ENCODE measurements at regions not wholly inside any gene's neighbourhood (a gene's known extent, or its start where the extent isn't known, plus 50 kb on each side); places are given as distances from the start of the nearest gene placed in this dataset.

DNA sequence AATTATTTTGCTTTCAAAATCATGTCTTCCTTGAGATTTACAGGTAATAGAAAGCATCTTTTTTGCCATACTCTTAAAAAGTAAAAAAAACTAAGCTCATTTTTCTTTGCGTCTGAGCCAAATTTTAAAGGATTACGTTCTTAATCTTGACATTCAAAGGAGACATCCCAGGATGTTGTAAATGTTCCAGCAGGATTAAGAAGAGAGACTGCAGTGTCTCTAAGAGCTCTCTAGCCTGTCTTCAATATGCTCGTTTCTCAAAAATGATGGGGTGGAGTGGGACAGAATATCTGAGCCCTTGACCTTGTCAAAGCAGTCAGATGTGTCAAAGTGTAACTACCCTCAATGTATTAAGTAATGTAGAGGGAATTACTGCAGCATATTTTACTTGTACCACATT is 363.3 kb downstream of the PCDH7 start:
- Histone ChIP-seq H2BK120ac (ENCODE audit: low read depth, low read length) (no peak overlapping the region), H3K4me3 (ENCODE audit: insufficient read depth in 1 of 2, low read depth in 1 of 2, low read length in 2 of 2) (no peak overlapping the region), H2BK5ac (ENCODE audit: low read depth, low read length, poor library complexity, severe bottlenecking) (no peak overlapping the region), H2AFZ (ENCODE audit: low read depth, low read length) (no peak overlapping the region), H2AK5ac (ENCODE audit: low read length, severe bottlenecking) (no peak overlapping the region), H3K4me2 (ENCODE audit: low read length, poor library complexity, severe bottlenecking) (no peak overlapping the region), H3K4me1 (ENCODE audit: control insufficient read depth, insufficient read depth, low read depth, low read length) (peaks cover 2% of the 10 kb centered on the region), H3K23ac (ENCODE audit: low read length in 2 of 2) (no peak overlapping the region), H3K9me3 (ENCODE audit: control insufficient read depth, low read length) (no peaks in the 10 kb centered on the region), H3K27me3 (ENCODE audit: control insufficient read depth in 1 of 2, insufficient read depth in 1 of 2, low read length in 2 of 2) (no peaks in the 10 kb centered on the region), H3K9ac (ENCODE audit: low read length) (no peak overlapping the region), H4K8ac (ENCODE audit: low read length) (no peak overlapping the region), H3K36me3 (ENCODE audit: control insufficient read depth in 1 of 2, insufficient read depth in 2 of 2, low read depth in 1 of 2, low read length in 2 of 2) (no peaks in the 10 kb centered on the region), H3K4ac (ENCODE audit: low read depth in 1 of 2, low read length in 2 of 2) (no peak overlapping the region), H4K91ac (ENCODE audit: low read length) (no peak overlapping the region), H2BK12ac (ENCODE audit: low read length in 2 of 2) (no peak overlapping the region), H2BK15ac (ENCODE audit: low read depth, poor library complexity, severe bottlenecking) (no peak overlapping the region), H3K79me1 (replicated peaks; ENCODE audit: low read length, poor library complexity, severe bottlenecking) (no peaks in the 10 kb centered on the region), H3K18ac (ENCODE audit: low read depth in 1 of 2, low read length in 2 of 2) (no peak overlapping the region), H3K27ac (ENCODE audit: low read length, poor library complexity, severe bottlenecking) (no peak overlapping the region), H3K14ac (ENCODE audit: low read length in 2 of 2) (no peak overlapping the region)
- DNase-seq: no peak
- WGBS: 30% methylated on average over 3 of the region's 3 CpGs

- WGBS: 65% methylated on average over 8 of the region's 9 CpGs
- peak overlapping the region in 1 of 2 experiments; percentile 87 for H3K4ac ChIP-seq (ENCODE audit: low read depth in 1 of 2, low read length in 2 of 2)
- peak overlapping the region; percentile 1 to 40 for H3K18ac ChIP-seq (ENCODE audit: low read depth in 1 of 2, low read length in 2 of 2)
- H3K9me3 ChIP-seq (ENCODE audit: control insufficient read depth, low read length): no peaks in the 10 kb centered on the region
- H3K27ac ChIP-seq (ENCODE audit: low read length, poor library complexity, severe bottlenecking): no peak overlapping the region
- H2BK15ac ChIP-seq (ENCODE audit: low read depth, poor library complexity, severe bottlenecking): no peak overlapping the region
- H4K91ac ChIP-seq (ENCODE audit: low read length): no peak overlapping the region
- no peak overlapping the region for H2BK5ac ChIP-seq (ENCODE audit: low read depth, low read length, poor library complexity, severe bottlenecking)
- H3K4me2 ChIP-seq (ENCODE audit: low read length, poor library complexity, severe bottlenecking): no peak overlapping the region
- peak; percentile 23 for DNase-seq
- no peak overlapping the region for H3K9ac ChIP-seq (ENCODE audit: low read length)
- no peak overlapping the region for H3K23ac ChIP-seq (ENCODE audit: low read length in 2 of 2)
- H3K27me3 ChIP-seq (ENCODE audit: control insufficient read depth in 1 of 2, insufficient read depth in 1 of 2, low read length in 2 of 2): no peaks in the 10 kb centered on the region
- no peak overlapping the region for H3K4me3 ChIP-seq (ENCODE audit: insufficient read depth in 1 of 2, low read depth in 1 of 2, low read length in 2 of 2)
- H3K79me1 ChIP-seq (replicated peaks; ENCODE audit: low read length, poor library complexity, severe bottlenecking): no peaks in the 10 kb centered on the region
- no peak overlapping the region for H3K14ac ChIP-seq (ENCODE audit: low read length in 2 of 2)
- H2BK120ac ChIP-seq (ENCODE audit: low read depth, low read length): no peak overlapping the region
- H3K36me3 ChIP-seq (ENCODE audit: control insufficient read depth in 1 of 2, insufficient read depth in 2 of 2, low read depth in 1 of 2, low read length in 2 of 2): no peaks in the 10 kb centered on the region
- H2BK12ac ChIP-seq (ENCODE audit: low read length in 2 of 2): peak overlapping the region in 1 of 2 experiments; percentile 72
- H2AFZ ChIP-seq (ENCODE audit: low read depth, low read length): no peak overlapping the region
- H2AK5ac ChIP-seq (ENCODE audit: low read length, severe bottlenecking): no peak overlapping the region
- peak overlapping the region; percentile 84 for H4K8ac ChIP-seq (ENCODE audit: low read length)
- H3K4me1 ChIP-seq (ENCODE audit: control insufficient read depth, insufficient read depth, low read depth, low read length): peaks cover 2% of the 10 kb centered on the region
Observed at GRCh38 chr4:31084806-31085416, 364.7 kb downstream of the PCDH7 start.

GRCh38 chr4:31085689-31086088 is 365.5 kb downstream of the PCDH7 start:
- DNase-seq: peak; percentile 31
- H3K27me3 ChIP-seq (ENCODE audit: control insufficient read depth in 1 of 2, insufficient read depth in 1 of 2, low read length in 2 of 2): no peaks in the 10 kb centered on the region
- no peak overlapping the region for H4K8ac ChIP-seq (ENCODE audit: low read length)
- no peak overlapping the region for H3K9ac ChIP-seq (ENCODE audit: low read length)
- no peak overlapping the region for H2BK12ac ChIP-seq (ENCODE audit: low read length in 2 of 2)
- H3K79me1 ChIP-seq (replicated peaks; ENCODE audit: low read length, poor library complexity, severe bottlenecking): no peaks in the 10 kb centered on the region
- no peak overlapping the region for H2BK5ac ChIP-seq (ENCODE audit: low read depth, low read length, poor library complexity, severe bottlenecking)
- H3K27ac ChIP-seq (ENCODE audit: low read length, poor library complexity, severe bottlenecking): no peak overlapping the region
- no peaks in the 10 kb centered on the region for H3K9me3 ChIP-seq (ENCODE audit: control insufficient read depth, low read length)
- H4K91ac ChIP-seq (ENCODE audit: low read length): no peak overlapping the region
- no peak overlapping the region for H3K4me2 ChIP-seq (ENCODE audit: low read length, poor library complexity, severe bottlenecking)
- H3K14ac ChIP-seq (ENCODE audit: low read length in 2 of 2): no peak overlapping the region
- H3K23ac ChIP-seq (ENCODE audit: low read length in 2 of 2): no peak overlapping the region
- no peak overlapping the region for H2AK5ac ChIP-seq (ENCODE audit: low read length, severe bottlenecking)
- no peaks in the 10 kb centered on the region for H3K36me3 ChIP-seq (ENCODE audit: control insufficient read depth in 1 of 2, insufficient read depth in 2 of 2, low read depth in 1 of 2, low read length in 2 of 2)
- H3K4me3 ChIP-seq (ENCODE audit: insufficient read depth in 1 of 2, low read depth in 1 of 2, low read length in 2 of 2): no peak overlapping the region
- no peak overlapping the region for H3K18ac ChIP-seq (ENCODE audit: low read depth in 1 of 2, low read length in 2 of 2)
- peaks cover 2% of the 10 kb centered on the region for H3K4me1 ChIP-seq (ENCODE audit: control insufficient read depth, insufficient read depth, low read depth, low read length)
- no peak overlapping the region for H2BK15ac ChIP-seq (ENCODE audit: low read depth, poor library complexity, severe bottlenecking)
- no peak overlapping the region for H3K4ac ChIP-seq (ENCODE audit: low read depth in 1 of 2, low read length in 2 of 2)
- no peak overlapping the region for H2BK120ac ChIP-seq (ENCODE audit: low read depth, low read length)
- no peak overlapping the region for H2AFZ ChIP-seq (ENCODE audit: low read depth, low read length)

- no peak overlapping the region for H3K4ac ChIP-seq (ENCODE audit: low read depth in 1 of 2, low read length in 2 of 2)
- H2BK5ac ChIP-seq (ENCODE audit: low read depth, low read length, poor library complexity, severe bottlenecking): no peak overlapping the region
- no peaks in the 10 kb centered on the region for H3K36me3 ChIP-seq (ENCODE audit: control insufficient read depth in 1 of 2, insufficient read depth in 2 of 2, low read depth in 1 of 2, low read length in 2 of 2)
- H3K18ac ChIP-seq (ENCODE audit: low read depth in 1 of 2, low read length in 2 of 2): no peak overlapping the region
- no peak overlapping the region for H4K91ac ChIP-seq (ENCODE audit: low read length)
- no peak overlapping the region for H3K9ac ChIP-seq (ENCODE audit: low read length)
- no peaks in the 10 kb centered on the region for H3K9me3 ChIP-seq (ENCODE audit: control insufficient read depth, low read length)
- H2BK12ac ChIP-seq (ENCODE audit: low read length in 2 of 2): peak overlapping the region in 1 of 2 experiments; percentile 63
- no peak overlapping the region for H2AFZ ChIP-seq (ENCODE audit: low read depth, low read length)
- no peaks in the 10 kb centered on the region for H3K27me3 ChIP-seq (ENCODE audit: control insufficient read depth in 1 of 2, insufficient read depth in 1 of 2, low read length in 2 of 2)
- no peak overlapping the region for H2BK15ac ChIP-seq (ENCODE audit: low read depth, poor library complexity, severe bottlenecking)
- no peak overlapping the region for H3K27ac ChIP-seq (ENCODE audit: low read length, poor library complexity, severe bottlenecking)
- no peak overlapping the region for H3K23ac ChIP-seq (ENCODE audit: low read length in 2 of 2)
- 0% methylated on average over 1 of the region's 3 CpGs for WGBS
- DNase-seq: no peak
- H3K4me3 ChIP-seq (ENCODE audit: insufficient read depth in 1 of 2, low read depth in 1 of 2, low read length in 2 of 2): no peak overlapping the region
- no peak overlapping the region for H2BK120ac ChIP-seq (ENCODE audit: low read depth, low read length)
- H3K4me2 ChIP-seq (ENCODE audit: low read length, poor library complexity, severe bottlenecking): no peak overlapping the region
- H3K14ac ChIP-seq (ENCODE audit: low read length in 2 of 2): no peak overlapping the region
- no peak overlapping the region for H4K8ac ChIP-seq (ENCODE audit: low read length)
- H3K79me1 ChIP-seq (replicated peaks; ENCODE audit: low read length, poor library complexity, severe bottlenecking): no peaks in the 10 kb centered on the region
- no peak overlapping the region for H2AK5ac ChIP-seq (ENCODE audit: low read length, severe bottlenecking)
- H3K4me1 ChIP-seq (ENCODE audit: control insufficient read depth, insufficient read depth, low read depth, low read length): peaks cover 2% of the 10 kb centered on the region
Observed at GRCh38 chr4:31086756-31087330, 366.7 kb downstream of the PCDH7 start.
